ENCODE measurements at regions not wholly inside any gene's neighbourhood (a gene's known extent, or its start where the extent isn't known, plus 50 kb on each side); places are given as distances from the start of the nearest gene placed in this dataset.

DNA sequence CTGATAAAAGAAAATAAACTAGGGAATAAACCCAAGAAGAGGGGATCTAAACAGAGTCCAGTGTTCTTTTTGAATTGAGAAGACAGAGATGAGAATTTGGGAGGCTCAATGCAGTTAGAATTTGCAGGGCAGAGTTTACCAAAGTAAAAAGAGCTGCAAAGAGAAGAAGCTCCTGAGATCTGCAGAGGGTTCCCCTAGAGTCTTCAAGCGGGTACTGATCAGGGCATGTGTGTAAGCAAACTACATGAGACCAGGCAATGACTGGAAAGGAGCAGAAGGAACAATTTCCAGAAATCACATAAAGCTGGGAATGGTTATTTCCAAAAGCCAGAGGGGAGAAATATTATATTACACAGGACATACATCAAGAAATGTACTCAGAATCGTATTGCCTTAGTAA lies 58.1 kb upstream of the TES start:
- TF ChIP-seq, protein P1, sequence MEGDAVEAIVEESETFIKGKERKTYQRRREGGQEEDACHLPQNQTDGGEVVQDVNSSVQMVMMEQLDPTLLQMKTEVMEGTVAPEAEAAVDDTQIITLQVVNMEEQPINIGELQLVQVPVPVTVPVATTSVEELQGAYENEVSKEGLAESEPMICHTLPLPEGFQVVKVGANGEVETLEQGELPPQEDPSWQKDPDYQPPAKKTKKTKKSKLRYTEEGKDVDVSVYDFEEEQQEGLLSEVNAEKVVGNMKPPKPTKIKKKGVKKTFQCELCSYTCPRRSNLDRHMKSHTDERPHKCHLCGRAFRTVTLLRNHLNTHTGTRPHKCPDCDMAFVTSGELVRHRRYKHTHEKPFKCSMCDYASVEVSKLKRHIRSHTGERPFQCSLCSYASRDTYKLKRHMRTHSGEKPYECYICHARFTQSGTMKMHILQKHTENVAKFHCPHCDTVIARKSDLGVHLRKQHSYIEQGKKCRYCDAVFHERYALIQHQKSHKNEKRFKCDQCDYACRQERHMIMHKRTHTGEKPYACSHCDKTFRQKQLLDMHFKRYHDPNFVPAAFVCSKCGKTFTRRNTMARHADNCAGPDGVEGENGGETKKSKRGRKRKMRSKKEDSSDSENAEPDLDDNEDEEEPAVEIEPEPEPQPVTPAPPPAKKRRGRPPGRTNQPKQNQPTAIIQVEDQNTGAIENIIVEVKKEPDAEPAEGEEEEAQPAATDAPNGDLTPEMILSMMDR (IDR thresholded peaks at IDR 0.05) = no peak
- no peak for TF ChIP-seq POLR2A (IDR thresholded peaks at IDR 0.05)
